ENCODE measurements at regions not wholly inside any gene's neighbourhood (a gene's known extent, or its start where the extent isn't known, plus 50 kb on each side); places are given as distances from the start of the nearest gene placed in this dataset.
"Not testable (repeated sequence)": the region's sequence is repeated elsewhere in the genome, so short reads cannot be mapped to it uniquely, and the experiment has no call there.

DNA sequence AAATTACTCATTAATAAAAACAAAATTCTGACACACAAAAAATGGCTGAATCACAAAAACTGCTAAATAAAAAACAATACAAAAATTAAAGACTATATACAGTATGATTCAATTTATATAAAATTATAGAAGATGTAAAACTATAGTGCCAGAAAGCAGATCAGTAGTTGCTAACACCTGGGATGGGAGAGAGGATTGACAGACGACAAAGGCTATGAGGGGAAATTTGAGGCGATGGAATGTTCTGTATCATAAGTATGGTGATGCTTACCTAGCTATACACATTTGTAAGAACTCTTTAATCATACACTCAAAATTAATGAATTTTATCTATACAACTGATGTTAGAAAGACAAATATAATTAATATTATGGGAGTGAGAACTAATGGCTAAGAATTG, 247.9 kb upstream of the GJE1 start:
- in situ Hi-C loops (cut with MboI; ENCODE audit: low sequenced_read_pairs), result no loop called here

DNA sequence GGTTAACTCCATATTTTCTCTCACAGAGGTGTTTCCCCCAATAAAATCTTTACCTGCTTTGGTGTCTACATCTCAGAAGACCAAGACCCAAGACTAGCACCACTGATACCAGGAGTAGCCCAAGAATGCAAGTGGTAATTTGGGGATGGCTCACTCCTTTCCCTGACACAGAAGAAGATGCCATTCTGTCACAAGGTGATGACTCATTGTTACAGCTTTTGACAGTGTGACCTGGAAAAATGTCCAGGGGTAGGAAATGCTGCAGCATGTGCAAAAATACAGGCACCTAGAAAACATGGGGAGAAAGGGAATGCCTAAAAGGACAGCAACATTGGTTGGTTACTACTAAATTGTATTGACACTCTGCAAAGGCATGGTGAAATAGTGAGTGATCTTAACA, 254.0 kb upstream of the GJE1 start:
- in situ Hi-C loops (cut with MboI; ENCODE audit: low sequenced_read_pairs), result no loop called here

DNA sequence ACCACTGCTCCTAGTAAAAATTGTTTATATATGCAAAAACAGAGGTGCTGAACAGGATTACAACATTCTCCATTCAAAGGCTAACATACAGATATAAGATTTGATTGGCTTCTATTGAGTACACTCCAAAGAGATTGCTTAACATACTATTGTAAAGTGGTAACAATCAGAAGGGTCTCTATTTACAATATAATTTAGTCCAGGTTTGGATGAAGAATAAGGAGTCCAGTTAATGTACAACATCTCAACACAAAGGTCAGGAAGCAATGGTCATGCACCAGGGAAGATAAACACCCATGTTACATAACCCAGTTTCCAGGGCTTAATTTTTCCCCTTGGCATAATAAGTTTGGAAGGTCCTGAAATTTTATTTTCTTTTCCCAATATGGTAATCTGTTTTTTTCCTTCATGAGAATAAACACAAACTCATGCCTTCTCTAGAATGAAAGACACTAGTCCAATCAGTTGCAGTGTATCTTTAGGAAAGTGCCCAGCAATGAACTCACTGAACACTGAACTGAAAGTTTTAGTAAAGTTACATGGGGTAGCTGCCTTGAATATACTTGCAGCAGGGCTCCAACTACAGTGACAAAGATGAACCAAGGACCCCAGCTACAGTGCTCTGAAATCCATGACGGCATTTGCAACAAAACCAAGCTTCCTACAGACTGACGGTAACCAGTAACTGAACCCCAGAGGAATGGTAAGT, 255.3 kb upstream of the GJE1 start:
- in situ Hi-C loops (cut with MboI; ENCODE audit: low sequenced_read_pairs), result no loop called here

DNA sequence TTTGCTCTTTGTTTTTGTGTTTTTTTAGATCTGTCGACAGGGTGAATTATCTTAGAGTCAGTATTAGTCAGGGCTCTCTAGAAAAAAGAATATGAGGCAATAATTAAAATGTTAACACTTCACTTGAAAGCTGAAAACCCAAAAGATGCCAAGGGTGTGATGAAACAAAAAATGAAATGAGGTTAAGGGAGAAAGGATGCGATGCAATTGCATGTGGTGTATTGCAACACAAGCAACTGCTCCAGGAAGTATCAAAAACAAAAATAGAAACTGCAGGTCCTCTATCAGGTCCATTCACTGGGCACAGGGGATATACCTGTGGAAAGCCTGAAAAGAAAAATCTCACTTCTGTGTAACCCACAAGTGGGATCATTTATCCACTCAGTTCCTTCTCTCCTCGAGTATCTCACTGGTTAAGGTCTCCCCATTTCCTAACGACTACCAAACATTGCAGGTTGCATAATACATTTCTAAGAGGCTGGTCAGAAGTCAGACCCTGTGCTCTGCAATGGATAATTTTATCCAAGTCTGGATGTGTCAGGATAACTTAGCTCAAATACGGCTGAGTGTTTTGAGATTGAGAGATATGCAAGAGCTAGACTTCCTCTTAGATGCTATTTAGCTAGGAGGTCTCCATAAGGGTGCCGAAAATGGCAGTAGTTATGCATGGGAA, 257.7 kb upstream of the GJE1 start:
- in situ Hi-C loops (cut with MboI; ENCODE audit: low sequenced_read_pairs), result no loop called here

DNA sequence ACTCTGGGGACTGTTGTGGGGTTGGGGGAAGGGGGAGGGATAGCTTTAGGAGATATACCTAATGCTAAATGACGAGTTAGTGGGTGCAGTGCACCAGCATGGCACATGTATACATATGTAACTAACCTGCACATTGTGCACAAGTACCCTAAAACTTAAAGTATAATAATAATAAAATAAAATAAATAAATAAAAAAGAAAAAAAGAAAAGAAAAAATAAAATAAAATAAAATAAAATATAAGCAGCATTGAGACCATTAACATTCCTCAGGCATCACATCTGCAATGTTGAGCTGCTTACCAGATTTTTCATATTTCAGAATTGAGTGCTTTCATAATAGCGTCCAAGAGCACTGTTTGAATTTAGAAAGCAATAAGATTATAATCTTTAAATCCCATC, 263.2 kb upstream of the GJE1 start:
- in situ Hi-C loops (cut with MboI; ENCODE audit: low sequenced_read_pairs), result not testable (repeated sequence)

DNA sequence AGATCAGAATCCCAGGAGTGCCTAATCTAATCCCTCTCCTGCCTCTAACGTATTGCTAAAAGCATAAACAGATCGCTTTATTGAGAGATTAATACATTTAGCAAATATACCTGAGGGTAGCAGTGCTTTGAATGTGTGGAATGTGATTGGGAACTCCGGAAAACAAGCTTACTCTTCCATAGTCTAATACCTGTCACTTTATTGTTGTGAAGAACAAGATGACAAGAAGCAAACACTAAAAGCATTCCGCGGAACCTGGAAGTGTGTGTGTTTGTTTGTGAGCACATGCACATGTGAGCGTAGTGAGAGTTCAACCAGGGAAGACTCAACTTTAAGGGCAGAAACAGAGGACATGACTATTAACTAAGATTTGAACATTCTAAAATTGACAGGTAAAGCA, 265.0 kb upstream of the GJE1 start:
- in situ Hi-C loops (cut with MboI; ENCODE audit: low sequenced_read_pairs), result no loop called here

DNA sequence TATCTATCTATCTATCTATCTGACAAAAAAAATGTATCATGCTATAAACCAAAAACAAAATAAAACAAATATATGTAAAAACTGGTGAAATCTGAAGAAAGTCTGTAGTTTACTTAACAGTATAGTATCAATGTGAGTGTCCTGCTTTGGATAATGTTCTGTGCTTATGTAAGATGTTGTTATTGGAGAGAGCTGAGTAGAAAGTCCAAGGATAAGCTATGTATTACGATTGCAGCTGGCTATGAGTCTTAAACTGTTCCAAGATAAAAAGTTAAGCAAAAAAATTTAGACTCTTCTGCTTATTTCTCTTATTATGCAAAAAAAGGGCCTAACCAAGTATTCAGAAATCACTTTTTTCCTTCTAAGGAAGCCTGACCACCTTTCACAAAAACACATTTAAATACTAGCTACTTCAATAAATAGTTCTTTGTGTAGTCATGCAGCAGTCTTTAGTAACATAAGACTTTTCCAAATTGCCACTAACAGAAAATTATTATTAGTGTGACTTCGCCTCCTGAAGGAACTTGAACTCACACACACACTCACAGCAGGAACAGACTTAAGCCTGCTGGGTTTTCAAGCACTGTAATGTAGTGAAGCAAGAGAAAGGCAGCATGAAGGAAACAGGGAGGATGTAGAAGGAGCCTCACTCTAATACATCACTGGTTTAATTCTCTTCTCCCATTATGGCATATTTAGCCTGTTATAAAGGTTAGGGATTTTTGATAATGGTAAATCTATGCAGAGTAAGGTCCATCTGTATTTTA, 265.8 kb upstream of the GJE1 start:
- in situ Hi-C loops (cut with MboI; ENCODE audit: low sequenced_read_pairs), result no loop called here

DNA sequence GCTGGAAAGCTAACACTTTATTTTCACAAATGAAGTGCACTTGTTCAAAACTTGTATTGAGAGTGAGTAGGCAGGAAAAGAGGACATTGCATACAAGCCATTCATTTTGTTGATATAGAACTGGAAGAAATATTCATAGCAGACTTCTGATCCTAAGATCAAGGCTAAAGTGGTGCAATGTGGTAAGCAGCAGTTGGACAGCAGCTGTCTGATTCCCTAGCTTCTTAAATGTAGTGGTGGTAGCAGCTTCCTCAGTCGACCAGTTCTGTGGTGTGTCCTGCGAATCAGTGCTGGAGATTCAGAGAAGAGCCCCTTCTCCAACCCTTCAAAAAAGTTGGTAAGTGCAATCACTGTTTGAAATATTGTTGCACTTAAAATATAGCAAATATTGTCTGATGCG, 281.7 kb upstream of the GJE1 start:
- in situ Hi-C loops (cut with MboI; ENCODE audit: low sequenced_read_pairs), result no loop called here

DNA sequence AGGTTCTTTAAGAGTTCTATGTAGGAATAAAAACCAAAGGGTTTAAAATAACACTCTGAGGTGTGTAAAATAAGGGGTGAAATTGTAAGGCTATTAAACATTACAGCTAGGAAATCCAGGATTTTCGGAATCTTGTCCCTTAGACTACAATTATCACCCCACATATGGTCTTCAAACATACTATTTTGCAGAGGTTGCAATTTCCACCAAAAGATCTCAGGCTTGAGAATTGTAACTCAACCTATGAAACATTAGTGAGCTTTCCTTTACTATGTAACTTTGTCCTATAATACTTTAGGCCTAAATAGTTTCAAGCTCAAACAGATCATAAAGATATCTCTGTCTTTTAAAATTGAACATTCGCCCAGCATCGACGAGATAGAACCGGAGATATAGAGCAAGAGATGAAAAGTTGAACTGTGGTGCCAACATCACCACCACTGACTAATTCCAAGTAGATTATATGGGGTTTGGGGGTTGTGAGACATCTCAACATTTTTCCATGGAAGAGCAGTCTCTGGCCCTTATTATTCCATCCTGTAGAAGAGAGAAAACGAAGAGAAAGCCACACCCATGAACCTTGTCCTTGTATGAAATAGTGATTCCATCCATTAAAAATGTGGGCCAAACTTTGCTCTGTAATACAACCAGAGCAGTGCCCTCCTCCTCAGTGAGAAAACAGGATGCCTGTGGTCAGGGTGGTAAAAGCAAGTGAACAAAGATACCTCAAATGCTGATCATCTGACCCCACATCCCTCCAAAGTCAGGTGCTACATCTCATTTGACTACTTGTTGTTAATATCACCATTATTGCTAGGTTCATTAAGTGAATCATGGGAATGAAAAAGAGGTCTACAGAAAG, 284.5 kb upstream of the GJE1 start:
- in situ Hi-C loops (cut with MboI; ENCODE audit: low sequenced_read_pairs), result no loop called here

DNA sequence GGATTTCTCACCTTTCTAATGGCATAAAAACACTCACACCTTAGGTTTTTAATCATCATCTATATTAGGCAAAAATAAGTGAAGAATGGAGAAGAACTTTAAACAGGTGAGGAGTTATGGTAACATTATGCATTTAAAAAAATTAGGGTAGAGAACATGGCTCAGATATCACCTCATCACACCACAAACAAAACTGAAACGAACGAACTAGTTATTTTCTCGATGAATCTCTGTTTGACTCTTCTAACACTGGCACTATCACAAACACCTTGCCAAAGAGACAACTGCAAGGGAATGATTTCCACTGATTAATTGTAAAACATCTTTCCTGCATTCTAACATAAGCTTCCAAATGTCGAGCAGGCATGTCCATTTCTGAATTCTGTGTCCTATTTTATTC, 286.1 kb upstream of the GJE1 start:
- in situ Hi-C loops (cut with MboI; ENCODE audit: low sequenced_read_pairs), result no loop called here

DNA sequence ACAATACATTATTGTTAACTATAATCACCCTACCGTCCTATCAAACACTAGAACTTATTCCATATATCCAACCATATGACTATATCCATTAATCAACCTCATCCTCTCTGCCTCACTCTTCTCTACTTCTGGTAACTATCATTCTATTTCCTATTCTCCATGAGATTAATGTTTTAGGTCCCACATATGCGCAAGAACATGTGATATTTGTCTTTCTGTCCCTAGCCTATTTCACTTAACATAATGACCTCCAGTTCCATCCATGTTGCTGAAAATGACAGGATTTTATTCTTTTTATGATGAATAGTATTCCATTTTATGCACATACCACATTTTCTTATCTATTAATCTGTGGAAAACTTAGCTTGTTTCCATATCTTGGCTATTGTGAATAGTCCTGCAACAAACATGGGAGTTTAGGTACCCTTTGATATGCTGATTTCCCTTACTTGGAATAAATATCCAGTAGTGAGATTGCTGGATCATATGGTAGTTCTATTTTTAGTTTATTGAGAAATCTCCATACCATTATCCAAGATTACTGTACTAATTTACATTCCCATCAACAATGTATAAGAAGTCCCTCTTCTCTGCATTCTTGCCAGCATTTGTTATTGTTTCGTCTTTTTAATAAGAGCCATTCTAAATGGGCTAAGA, 289.4 kb upstream of the GJE1 start:
- in situ Hi-C loops (cut with MboI; ENCODE audit: low sequenced_read_pairs), result no loop called here

DNA sequence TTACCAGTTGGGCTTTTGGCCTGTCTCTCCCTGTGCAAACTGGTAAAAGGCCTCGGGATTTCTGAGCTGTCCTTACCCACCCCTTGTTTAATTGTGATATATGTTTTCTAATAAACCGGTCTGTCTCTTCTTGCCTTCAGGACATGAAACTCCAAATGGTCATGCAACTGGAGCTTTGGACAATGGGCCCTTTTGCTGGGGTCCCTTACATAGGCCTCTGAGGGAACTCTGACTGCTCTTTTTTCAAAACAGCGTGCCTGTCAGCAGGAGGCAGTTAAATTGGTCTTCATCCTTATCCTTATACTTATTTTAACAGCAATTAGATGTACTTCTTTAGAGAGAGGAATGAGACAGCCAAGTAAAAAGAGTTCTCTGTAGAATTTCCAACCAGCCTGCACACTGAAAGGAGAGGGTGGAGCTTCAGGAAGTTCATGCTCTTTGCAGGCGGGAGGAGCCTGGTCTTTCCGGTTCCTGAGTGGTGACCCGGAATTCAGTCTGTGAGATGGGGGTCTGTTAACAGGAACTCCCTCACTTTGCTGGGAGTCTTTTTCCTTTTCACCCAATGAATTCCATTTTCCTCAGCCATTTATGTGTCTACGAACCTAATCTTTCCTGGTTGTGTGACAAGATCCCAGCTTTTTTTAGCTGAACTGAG, 299.6 kb upstream of the GJE1 start:
- in situ Hi-C loops (cut with MboI; ENCODE audit: low sequenced_read_pairs), result no loop called here

DNA sequence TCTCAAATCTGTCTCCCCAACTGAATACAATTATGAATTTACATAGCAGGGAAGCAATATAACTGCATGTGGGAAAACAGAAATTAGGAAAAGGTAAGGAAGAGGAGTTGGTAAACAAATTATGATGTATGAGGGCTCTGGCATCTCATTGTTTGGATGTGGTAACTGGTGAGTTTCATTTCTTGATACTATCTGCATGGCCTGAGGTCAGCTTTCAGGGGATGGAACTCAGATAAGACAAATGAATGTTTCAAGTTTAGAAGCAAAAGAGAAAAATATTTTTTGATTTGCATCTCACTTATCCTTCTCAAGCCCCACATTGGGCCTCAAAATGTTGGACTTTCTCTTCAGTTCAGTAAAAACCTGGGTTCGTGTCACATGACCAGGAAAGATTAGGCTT, 302.2 kb upstream of the GJE1 start:
- in situ Hi-C loops (cut with MboI; ENCODE audit: low sequenced_read_pairs), result no loop called here

DNA sequence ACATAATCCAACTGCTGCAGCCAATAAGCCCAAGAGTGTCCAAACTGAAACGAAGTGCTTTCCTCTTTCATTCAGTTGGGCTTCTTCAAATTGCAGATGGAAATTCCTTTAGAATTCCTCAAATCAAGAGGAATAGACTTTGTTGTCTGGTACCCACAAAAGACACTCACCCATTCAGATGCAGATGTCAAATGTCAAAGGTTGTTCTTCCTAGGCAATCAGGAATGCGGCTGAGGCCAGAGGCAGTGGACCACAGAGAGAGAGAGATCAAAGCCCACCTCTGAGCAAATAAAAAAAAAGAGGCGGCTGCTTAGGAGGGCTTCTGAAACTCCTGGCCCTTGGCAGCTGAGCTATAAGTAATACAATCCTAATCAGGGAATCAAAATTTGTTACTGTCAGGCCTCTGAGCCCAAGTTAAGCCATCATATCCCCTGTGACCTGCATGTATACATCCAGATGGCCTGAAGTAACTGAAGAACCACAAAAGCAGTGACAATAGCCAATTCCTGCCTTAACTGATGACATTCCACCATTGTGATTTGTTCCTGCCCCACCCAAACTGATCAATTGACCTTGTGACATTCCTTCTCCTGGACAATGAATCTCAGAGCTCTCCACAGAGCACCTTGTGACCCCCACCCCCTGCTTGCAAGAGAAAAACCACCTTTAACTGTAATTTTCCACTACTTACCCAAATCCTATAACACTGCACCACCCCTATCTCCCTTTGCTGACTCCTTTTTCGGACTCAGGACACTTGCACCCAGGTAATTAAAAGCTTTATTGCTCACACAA, 303.0 kb upstream of the GJE1 start:
- in situ Hi-C loops (cut with MboI; ENCODE audit: low sequenced_read_pairs), result no loop called here

DNA sequence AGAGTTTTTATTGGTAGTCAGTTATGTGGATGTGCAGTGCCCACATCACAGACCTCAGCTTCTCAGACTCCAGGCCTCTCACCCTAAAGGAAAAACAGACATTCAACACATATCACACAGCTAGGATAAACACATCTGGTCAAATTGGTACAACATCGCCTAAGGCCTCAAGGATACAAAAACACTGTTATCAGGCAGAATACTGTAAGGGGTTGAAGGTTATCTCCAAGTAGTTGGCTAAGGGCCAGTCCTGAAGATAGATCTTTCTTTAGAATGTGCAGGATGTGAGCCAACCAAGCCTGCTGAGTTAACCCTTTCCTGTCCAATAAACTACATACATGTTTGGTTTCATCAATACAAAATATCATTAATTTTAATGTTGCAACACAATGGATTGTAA, 308.4 kb upstream of the GJE1 start:
- in situ Hi-C loops (cut with MboI; ENCODE audit: low sequenced_read_pairs), result no loop called here

DNA sequence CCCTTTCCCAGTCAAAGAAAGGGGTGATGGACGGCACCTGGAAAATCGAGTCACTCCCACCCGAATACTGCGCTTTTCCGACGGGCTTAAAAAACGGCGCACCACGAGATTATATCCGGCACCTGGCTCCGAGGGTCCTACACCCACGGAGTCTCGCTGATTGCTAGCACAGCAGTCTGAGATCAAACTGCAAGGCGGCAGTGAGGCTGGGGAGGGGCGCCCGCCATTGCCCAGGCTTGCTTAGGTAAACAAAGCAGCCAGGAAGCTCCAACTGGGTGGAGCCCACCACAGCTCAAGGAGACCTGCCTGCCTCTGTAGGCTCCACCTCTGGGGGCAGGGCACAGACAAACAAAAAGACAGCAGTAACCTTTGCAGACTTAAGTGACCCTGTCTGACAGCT, 317.7 kb upstream of the GJE1 start:
- in situ Hi-C loops (cut with MboI; ENCODE audit: low sequenced_read_pairs), result not testable (repeated sequence)

DNA sequence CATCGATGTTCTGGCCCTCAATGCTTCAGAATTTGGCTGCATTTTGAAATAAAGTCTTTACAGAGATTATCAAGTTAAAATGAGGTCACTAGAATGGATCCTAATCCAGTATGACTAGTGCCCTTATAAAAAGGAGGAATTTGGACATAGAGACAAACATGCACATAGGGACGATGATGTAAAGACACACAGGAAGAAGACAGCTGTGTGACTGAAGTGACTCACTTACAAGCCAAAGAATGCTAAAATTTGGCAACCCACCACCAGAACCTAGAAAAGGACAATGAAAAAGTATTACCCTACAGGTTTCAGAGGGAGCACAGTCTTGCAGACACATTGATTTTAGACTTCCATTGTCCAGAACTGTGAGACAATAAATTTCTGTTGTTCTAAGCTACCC, 322.8 kb upstream of the GJE1 start:
- in situ Hi-C loops (cut with MboI; ENCODE audit: low sequenced_read_pairs), result no loop called here

DNA sequence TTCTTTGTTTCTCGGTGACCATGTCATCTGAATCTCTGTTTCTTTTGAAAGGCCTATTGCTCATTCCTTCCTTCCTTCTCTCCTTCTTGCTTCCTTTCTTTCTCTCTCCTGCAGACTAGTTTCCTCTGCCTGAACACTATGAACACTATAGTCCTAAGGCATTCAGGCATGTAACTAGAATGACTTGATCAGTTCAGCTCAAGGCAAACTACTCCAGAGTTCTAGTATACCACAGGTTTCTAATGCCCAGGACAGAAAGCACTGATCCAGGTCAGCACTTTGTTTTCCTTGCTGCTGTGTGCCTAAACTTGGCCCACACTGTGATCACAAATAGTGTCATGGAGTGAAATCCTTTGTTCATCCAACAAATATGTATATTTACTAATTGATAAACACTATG, 324.1 kb upstream of the GJE1 start:
- in situ Hi-C loops (cut with MboI; ENCODE audit: low sequenced_read_pairs), result no loop called here

DNA sequence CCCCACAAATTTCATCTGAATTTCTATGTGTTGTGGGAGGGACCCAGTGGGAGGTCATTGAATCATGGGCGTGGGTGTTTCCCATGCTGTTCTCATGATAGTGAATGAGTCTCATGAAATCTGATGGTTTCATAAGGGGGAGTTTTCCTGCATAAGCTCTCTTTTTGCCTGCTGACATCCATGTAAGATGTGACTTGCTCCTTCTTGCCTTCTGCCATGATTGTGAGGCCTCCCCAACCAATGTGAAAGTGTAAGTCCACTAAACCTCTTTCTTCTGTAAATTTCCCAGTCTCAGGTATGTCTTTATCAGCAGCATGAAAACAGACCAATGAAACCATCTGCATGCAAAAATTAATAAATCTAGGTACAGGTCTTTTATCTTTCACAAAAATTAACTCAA, 331.8 kb upstream of the GJE1 start:
- in situ Hi-C loops (cut with MboI; ENCODE audit: low sequenced_read_pairs), result not testable (repeated sequence)
